H9 (cell line): ENCODE measurements at regions not wholly inside any gene's neighbourhood (a gene's known extent, or its start where the extent isn't known, plus 50 kb on each side); places are given as distances from the start of the nearest gene placed in this dataset.

Source experiments
- DNase-seq: peaks from one replicate; pipeline ENCODE4 v3.0.0-alpha.2; 2017
- H2AFZ ChIP-seq: one replicate; pipeline ENCODE4 v1.6.1; 2013; ENCODE audit warnings: mild to moderate bottlenecking, low read length, control low read depth, moderate library complexity
- H2AK5ac ChIP-seq: 2 replicates; pipeline ENCODE4 v1.6.1; 2013; ENCODE audit warnings: low read length, control low read depth, mixed read lengths; ENCODE audit not compliant: insufficient read length
- H2BK120ac ChIP-seq: one replicate; pipeline ENCODE4 v1.6.1; 2013; ENCODE audit warnings: low read depth, mild to moderate bottlenecking, low read length, control low read depth, inconsistent platforms; ENCODE audit not compliant: poor library complexity, severe bottlenecking
- H2BK12ac ChIP-seq: 2 replicates; pipeline ENCODE4 v1.6.1; 2013; ENCODE audit warnings: low read length, control low read depth, mixed read lengths, low read depth; ENCODE audit not compliant: insufficient read length
- H2BK15ac ChIP-seq: 2 replicates; pipeline ENCODE4 v1.6.1; 2013; ENCODE audit warnings: low read depth, low read length, control low read depth
- H2BK20ac ChIP-seq: one replicate; pipeline ENCODE4 v1.6.1; 2013; ENCODE audit warnings: low read depth, mild to moderate bottlenecking, low read length, control low read depth, inconsistent platforms; ENCODE audit not compliant: poor library complexity, severe bottlenecking
- H2BK5ac ChIP-seq: 2 replicates; pipeline ENCODE4 v1.6.1; 2013; ENCODE audit warnings: low read length, control low read depth, mixed read lengths; ENCODE audit not compliant: insufficient read length
- H3K14ac ChIP-seq: 2 replicates; pipeline ENCODE4 v1.6.1; 2013; ENCODE audit warnings: low read length, control low read depth; ENCODE audit not compliant: insufficient read depth
- H3K18ac ChIP-seq: 2 replicates; pipeline ENCODE4 v1.6.1; 2013; ENCODE audit warnings: low read depth, mild to moderate bottlenecking, mixed read lengths, low read length, control low read depth; ENCODE audit not compliant: insufficient read length
- H3K23ac ChIP-seq: 2 replicates; pipeline ENCODE4 v1.6.1; 2013; ENCODE audit warnings: low read length, control low read depth, mixed read lengths, low read depth; ENCODE audit not compliant: insufficient read length
- H3K23me2 ChIP-seq: 2 replicates; pipeline ENCODE4 v1.6.1; 2013; ENCODE audit warnings: low read depth, mild to moderate bottlenecking, mixed read lengths, low read length, control low read depth; ENCODE audit not compliant: insufficient read length, poor library complexity, severe bottlenecking
- H3K27ac ChIP-seq: 2 replicates; pipeline ENCODE4 v1.5.1; 2013; ENCODE audit warnings: low read length, control low read depth, mixed read lengths, low read depth; ENCODE audit not compliant: insufficient read length
- H3K27me3 ChIP-seq: 2 replicates; pipeline ENCODE4 v1.6.1; 2013; ENCODE audit warnings: low read length, control low read depth, inconsistent platforms; ENCODE audit not compliant: insufficient read depth
- H3K4ac ChIP-seq: 2 replicates; pipeline ENCODE4 v1.6.1; 2013; ENCODE audit warnings: low read depth, mild to moderate bottlenecking, control low read depth, inconsistent platforms, low read length, moderate library complexity
- H3K4me1 ChIP-seq: 2 replicates; pipeline ENCODE4 v1.6.1; 2013; ENCODE audit warnings: low read length, control low read depth, inconsistent platforms; ENCODE audit not compliant: insufficient read depth
- H3K4me2 ChIP-seq: 2 replicates; pipeline ENCODE4 v1.6.1; 2013; ENCODE audit warnings: low read length, control low read depth, mixed read lengths; ENCODE audit not compliant: insufficient read length, insufficient read depth
- H3K56ac ChIP-seq: 2 replicates; pipeline ENCODE4 v1.6.1; 2013; ENCODE audit warnings: low read depth, mild to moderate bottlenecking, mixed read lengths, low read length, control low read depth; ENCODE audit not compliant: insufficient read length
- H3K79me1 ChIP-seq: 2 replicates; pipeline ENCODE4 v1.6.1; 2013; ENCODE audit warnings: low read depth, mild to moderate bottlenecking, moderate library complexity, low read length, control low read depth, inconsistent platforms; ENCODE audit not compliant: insufficient read depth, poor library complexity, severe bottlenecking
- H3K79me2 ChIP-seq: 2 replicates; pipeline ENCODE4 v1.6.1; 2013; ENCODE audit warnings: low read length, control low read depth, inconsistent platforms; ENCODE audit not compliant: insufficient read depth
- H3K9ac ChIP-seq: 2 replicates; pipeline ENCODE4 v1.6.1; 2013; ENCODE audit warnings: low read length, control low read depth, mixed read lengths; ENCODE audit not compliant: insufficient read length; ENCODE audit errors: extremely low read depth
- H3K9me3 ChIP-seq: one replicate; pipeline ENCODE4 v1.6.1; 2013; ENCODE audit warnings: low read depth, low read length, inconsistent platforms; ENCODE audit not compliant: control insufficient read depth
- H3T11ph ChIP-seq: one replicate; pipeline ENCODE4 v1.6.1; 2013; ENCODE audit warnings: mild to moderate bottlenecking, low read length, control low read depth, inconsistent platforms
- H4K20me1 ChIP-seq: one replicate; pipeline ENCODE4 v1.6.1; 2013; ENCODE audit not compliant: control insufficient read depth, insufficient read length, insufficient read depth
- H4K5ac ChIP-seq: 2 replicates; pipeline ENCODE4 v1.6.1; 2013; ENCODE audit warnings: low read depth, mild to moderate bottlenecking, mixed read lengths, low read length, control low read depth; ENCODE audit not compliant: insufficient read length
- H4K8ac ChIP-seq: replicated peaks from 2 replicates; pipeline ENCODE4 v1.6.1; 2013; ENCODE audit warnings: low read length, control low read depth, mixed read lengths, low read depth; ENCODE audit not compliant: insufficient read length
- H4K91ac ChIP-seq: 2 replicates; pipeline ENCODE4 v1.6.1; 2013; ENCODE audit warnings: low read depth, mild to moderate bottlenecking, moderate library complexity, mixed read lengths, low read length, control low read depth; ENCODE audit not compliant: insufficient read length
- H3K27ac Mint-ChIP-seq, 3 experiments: 2 replicates in 2 of 3; 3 replicates in 1 of 3; pipeline ENCODE4 v1.8.0; 2020 to 2021; ENCODE audit warnings: mixed read lengths in 3 of 3, mild to moderate bottlenecking in 1 of 3, moderate library complexity in 1 of 3
- H3K27me3 Mint-ChIP-seq: 2 replicates; pipeline ENCODE4 v1.8.0; 2021; ENCODE audit warnings: low read depth, mild to moderate bottlenecking, moderate library complexity, mixed read lengths
- H3K36me3 Mint-ChIP-seq, 3 experiments: 2 replicates in 2 of 3; 3 replicates in 1 of 3; pipeline ENCODE4 v1.8.0; 2020 to 2021; ENCODE audit warnings: low read depth in 3 of 3, mixed read lengths in 3 of 3; ENCODE audit not compliant: insufficient read depth in 1 of 3
- H3K4me1 Mint-ChIP-seq, 2 experiments: 2 replicates each; pipeline ENCODE4 v1.8.0; 2020; ENCODE audit warnings: mixed read lengths in 2 of 2
- H3K4me3 Mint-ChIP-seq, 2 experiments: 2 replicates in 1 of 2; 3 replicates in 1 of 2; pipeline ENCODE4 v1.8.0; 2020 to 2021; ENCODE audit warnings: mild to moderate bottlenecking in 2 of 2, mixed read lengths in 2 of 2, moderate library complexity in 1 of 2
- H3K9me3 Mint-ChIP-seq, 2 experiments: 2 replicates in 1 of 2; 3 replicates in 1 of 2; pipeline ENCODE4 v1.8.0; 2020; ENCODE audit warnings: mild to moderate bottlenecking in 2 of 2, mixed read lengths in 2 of 2, moderate library complexity in 1 of 2
- WGBS: extraction: QIAGEN DNeasy Blood & Tissue Kit; methylation state at CpG from one replicate; pipeline ENCODE4 v1.1.7; 2013; ENCODE audit warnings: missing lambda C conversion rate, low lambda C conversion rate, mixed read lengths; ENCODE audit not compliant: insufficient read length; ENCODE audit errors: extremely low coverage; 5-methylcytosine and 5-hydroxymethylcytosine counted together
- TF ChIP-seq, protein P1 (sequence below): fragments of 200-600 bp; sonication (generic); conservative IDR thresholded peaks from 3 replicates; pipeline ENCODE4 v1.8.0; 2021; ENCODE audit warnings: antibody characterized with exemption, mild to moderate bottlenecking

DNA sequence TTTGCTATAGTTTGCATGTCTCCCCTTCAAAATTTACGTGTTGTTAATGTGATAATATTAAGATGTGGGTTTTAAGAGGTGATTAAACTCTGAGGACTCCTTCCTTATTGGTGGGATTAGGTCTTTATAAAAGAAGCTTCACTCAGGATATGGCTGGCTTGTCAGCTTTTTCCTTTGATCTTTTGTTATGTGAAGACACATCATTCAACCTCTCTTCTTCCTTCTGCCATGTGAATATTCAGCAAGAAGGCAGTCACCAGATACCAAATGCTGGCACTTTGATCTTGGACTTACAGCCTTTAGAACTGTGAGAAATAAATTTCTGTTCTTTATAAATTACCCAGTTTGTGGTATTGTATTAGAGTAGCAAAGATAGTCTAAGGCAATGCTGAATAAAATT lies 855.9 kb upstream of the CDH10 start:
- no peak overlapping the region for H4K5ac ChIP-seq
- WGBS = no CpG with 5 or more reads among the region's 1 CpG
- no peak overlapping the region for H3K23ac ChIP-seq
- H3K9me3 ChIP-seq = no peaks in the 10 kb centered on the region
- H3K9ac ChIP-seq = no peak overlapping the region
- H3T11ph ChIP-seq = no peak overlapping the region
- TF ChIP-seq, protein P1, sequence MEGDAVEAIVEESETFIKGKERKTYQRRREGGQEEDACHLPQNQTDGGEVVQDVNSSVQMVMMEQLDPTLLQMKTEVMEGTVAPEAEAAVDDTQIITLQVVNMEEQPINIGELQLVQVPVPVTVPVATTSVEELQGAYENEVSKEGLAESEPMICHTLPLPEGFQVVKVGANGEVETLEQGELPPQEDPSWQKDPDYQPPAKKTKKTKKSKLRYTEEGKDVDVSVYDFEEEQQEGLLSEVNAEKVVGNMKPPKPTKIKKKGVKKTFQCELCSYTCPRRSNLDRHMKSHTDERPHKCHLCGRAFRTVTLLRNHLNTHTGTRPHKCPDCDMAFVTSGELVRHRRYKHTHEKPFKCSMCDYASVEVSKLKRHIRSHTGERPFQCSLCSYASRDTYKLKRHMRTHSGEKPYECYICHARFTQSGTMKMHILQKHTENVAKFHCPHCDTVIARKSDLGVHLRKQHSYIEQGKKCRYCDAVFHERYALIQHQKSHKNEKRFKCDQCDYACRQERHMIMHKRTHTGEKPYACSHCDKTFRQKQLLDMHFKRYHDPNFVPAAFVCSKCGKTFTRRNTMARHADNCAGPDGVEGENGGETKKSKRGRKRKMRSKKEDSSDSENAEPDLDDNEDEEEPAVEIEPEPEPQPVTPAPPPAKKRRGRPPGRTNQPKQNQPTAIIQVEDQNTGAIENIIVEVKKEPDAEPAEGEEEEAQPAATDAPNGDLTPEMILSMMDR = no peak
- no peak overlapping the region for H2BK5ac ChIP-seq
- H3K4me1 ChIP-seq = peaks cover 2% of the 10 kb centered on the region; the same call in 1 of the 2 replicates
- Mint-ChIP-seq H3K27ac (no peak overlapping the region; a peak in 1 of 7 replicates), H3K27me3 (no peaks in the 10 kb centered on the region; the same call in 1 of the 2 replicates), H3K36me3 (peaks cover 0 to 7% (median 0%) of the 10 kb centered on the region in 3 experiments; a peak in 4 of 7 replicates), H3K4me3 (no peak overlapping the region), H3K9me3 (peaks cover 6 to 18% of the 10 kb centered on the region in 2 experiments; a peak in 4 of 5 replicates), H3K4me1 (peaks cover 15 to 19% of the 10 kb centered on the region in 2 experiments)
- no peak overlapping the region for H3K56ac ChIP-seq
- H2BK15ac ChIP-seq = no peak overlapping the region
- H3K18ac ChIP-seq = no peak overlapping the region
- no peak overlapping the region for H2BK12ac ChIP-seq
- no peak overlapping the region for H2BK120ac ChIP-seq
- H3K4ac ChIP-seq = no peak overlapping the region
- H4K8ac ChIP-seq = no peak overlapping the region
- H2AK5ac ChIP-seq = no peak overlapping the region
- no peaks in the 10 kb centered on the region for H3K27me3 ChIP-seq
- H4K91ac ChIP-seq = no peak overlapping the region
- H3K27ac ChIP-seq = no peak overlapping the region
- no peak overlapping the region for H3K4me2 ChIP-seq
- DNase-seq = no peak
- no peaks in the 10 kb centered on the region for H3K79me2 ChIP-seq
- H3K79me1 ChIP-seq = no peaks in the 10 kb centered on the region
- no peaks in the 10 kb centered on the region for H4K20me1 ChIP-seq
- H3K23me2 ChIP-seq = no peaks in the 10 kb centered on the region
- no peak overlapping the region for H2BK20ac ChIP-seq
- no peak overlapping the region for H2AFZ ChIP-seq
- H3K14ac ChIP-seq = no peak overlapping the region
